Activated CD4-positive, alpha-beta memory T cell treated with anti-CD3 and anti-CD28 coated beads, Interleukin-2, amount 10 ng/mL, durations not matched to agents 7 days and 5 days (primary cell): ENCODE measurements at regions not wholly inside any gene's neighbourhood (a gene's known extent, or its start where the extent isn't known, plus 50 kb on each side); places are given as distances from the start of the nearest gene placed in this dataset.

Experiments
- CTCF ChIA-PET: fragments of 350-600 bp; sonication (Branson Sonifier 250); formaldehyde crosslinking; loops from one replicate; lab custom pipeline; 2021; ENCODE audit warnings: antibody characterized with exemption, inconsistent platforms; lab: Charles Lee
- POLR2A ChIA-PET: fragments of 350-600 bp; sonication (Branson Sonifier 250); formaldehyde crosslinking; loops from one replicate; lab custom pipeline; 2021; ENCODE audit warnings: antibody characterized with exemption; lab: Charles Lee
- DNase-seq: peaks from one replicate; pipeline ENCODE4 v3.0.0-alpha.2; 2020
- H3K27ac Mint-ChIP-seq: one replicate; pipeline ENCODE4 v1.8.0; 2021; ENCODE audit warnings: mild to moderate bottlenecking, mixed read lengths
- H3K27me3 Mint-ChIP-seq: one replicate; pipeline ENCODE4 v1.8.0; 2021; ENCODE audit warnings: mixed read lengths
- H3K36me3 Mint-ChIP-seq: one replicate; pipeline ENCODE4 v1.8.0; 2021; ENCODE audit warnings: low read depth, mixed read lengths
- H3K4me1 Mint-ChIP-seq: one replicate; pipeline ENCODE4 v1.8.0; 2021; ENCODE audit warnings: mixed read lengths
- H3K4me3 Mint-ChIP-seq: one replicate; pipeline ENCODE4 v1.8.0; 2021; ENCODE audit warnings: mild to moderate bottlenecking, mixed read lengths
- H3K9me3 Mint-ChIP-seq: one replicate; pipeline ENCODE4 v1.8.0; 2021; ENCODE audit warnings: mixed read lengths

- H3K4me1 Mint-ChIP-seq: no peaks in the 10 kb centered on the region
- CTCF ChIA-PET: no interaction called here
- H3K4me3 Mint-ChIP-seq: no peak overlapping the region
- H3K36me3 Mint-ChIP-seq: no peaks in the 10 kb centered on the region
- POLR2A ChIA-PET: no interaction called here
- no peak overlapping the region for H3K27ac Mint-ChIP-seq
- DNase-seq: no peak
- H3K9me3 Mint-ChIP-seq: peaks cover 17% of the 10 kb centered on the region
- no peaks in the 10 kb centered on the region for H3K27me3 Mint-ChIP-seq
These were observed 92.0 kb downstream of the MYEOV start for GRCh38 chr11:69385832-69386427.

- Mint-ChIP-seq H3K9me3 (peaks cover 17% of the 10 kb centered on the region), H3K36me3 (no peaks in the 10 kb centered on the region), H3K27me3 (no peaks in the 10 kb centered on the region), H3K27ac (no peak overlapping the region), H3K4me1 (no peaks in the 10 kb centered on the region), H3K4me3 (no peak overlapping the region)
- CTCF ChIA-PET: no interaction called here
- POLR2A ChIA-PET: no interaction called here
- DNase-seq: no peak
These were observed 92.8 kb downstream of the MYEOV start for GRCh38 chr11:69386594-69387408.

GRCh38 chr11:69387409-69387885 lies 93.5 kb downstream of the MYEOV start:
- no peaks in the 10 kb centered on the region for H3K36me3 Mint-ChIP-seq
- no peak for DNase-seq
- no peaks in the 10 kb centered on the region for H3K4me1 Mint-ChIP-seq
- H3K27me3 Mint-ChIP-seq: no peaks in the 10 kb centered on the region
- no peak overlapping the region for H3K4me3 Mint-ChIP-seq
- no peak overlapping the region for H3K27ac Mint-ChIP-seq
- ChIA-PET POLR2A (no interaction called here), CTCF (no interaction called here)
- H3K9me3 Mint-ChIP-seq: peaks cover 17% of the 10 kb centered on the region

- Mint-ChIP-seq H3K27ac (no peak overlapping the region), H3K36me3 (no peaks in the 10 kb centered on the region), H3K4me1 (no peaks in the 10 kb centered on the region), H3K4me3 (no peak overlapping the region), H3K27me3 (no peaks in the 10 kb centered on the region), H3K9me3 (peaks cover 17% of the 10 kb centered on the region)
- POLR2A ChIA-PET: no interaction called here
- CTCF ChIA-PET: interaction anchor here (0.7 kb wide), 1 partner anchor 19 kb away, joined by 3 read pairs; no protein-coding TSS in a partner anchor
- no peak for DNase-seq
These were observed 93.3 kb upstream of the LINC01488 start for GRCh38 chr11:69388210-69388609.

GRCh38 chr11:69388661-69389060 lies 92.8 kb upstream of the LINC01488 start:
- Mint-ChIP-seq H3K27ac (no peak overlapping the region), H3K4me3 (no peak overlapping the region), H3K36me3 (no peaks in the 10 kb centered on the region), H3K9me3 (peaks cover 17% of the 10 kb centered on the region), H3K27me3 (no peaks in the 10 kb centered on the region), H3K4me1 (no peaks in the 10 kb centered on the region)
- ChIA-PET CTCF (interaction anchor here (0.7 kb wide), 1 partner anchor 19 kb away, joined by 3 read pairs; no protein-coding TSS in a partner anchor), POLR2A (no interaction called here)
- DNase-seq: no peak

- H3K27ac Mint-ChIP-seq: no peak overlapping the region
- POLR2A ChIA-PET: no interaction called here
- no peak for DNase-seq
- H3K4me1 Mint-ChIP-seq: no peaks in the 10 kb centered on the region
- no peak overlapping the region for H3K4me3 Mint-ChIP-seq
- H3K36me3 Mint-ChIP-seq: no peaks in the 10 kb centered on the region
- CTCF ChIA-PET: no interaction called here
- peaks cover 17% of the 10 kb centered on the region for H3K9me3 Mint-ChIP-seq
- H3K27me3 Mint-ChIP-seq: no peaks in the 10 kb centered on the region
These were observed 90.9 kb upstream of the LINC01488 start for GRCh38 chr11:69390561-69390960.

- no peaks in the 10 kb centered on the region for H3K4me1 Mint-ChIP-seq
- peaks cover 17% of the 10 kb centered on the region for H3K9me3 Mint-ChIP-seq
- DNase-seq: no peak
- H3K36me3 Mint-ChIP-seq: no peaks in the 10 kb centered on the region
- H3K4me3 Mint-ChIP-seq: no peak overlapping the region
- POLR2A ChIA-PET: no interaction called here
- H3K27ac Mint-ChIP-seq: no peak overlapping the region
- CTCF ChIA-PET: no interaction called here
- no peaks in the 10 kb centered on the region for H3K27me3 Mint-ChIP-seq
These were observed 90.0 kb upstream of the LINC01488 start for GRCh38 chr11:69391192-69392103.

GRCh38 chr11:69392104-69392653 lies 89.3 kb upstream of the LINC01488 start:
- CTCF ChIA-PET: no interaction called here
- Mint-ChIP-seq H3K4me1 (no peaks in the 10 kb centered on the region), H3K9me3 (peaks cover 17% of the 10 kb centered on the region), H3K27me3 (no peaks in the 10 kb centered on the region), H3K27ac (no peak overlapping the region), H3K4me3 (no peak overlapping the region), H3K36me3 (no peaks in the 10 kb centered on the region)
- DNase-seq: no peak
- POLR2A ChIA-PET: no interaction called here

GRCh38 chr11:69393178-69393832 lies 88.2 kb upstream of the LINC01488 start:
- Mint-ChIP-seq H3K9me3 (peaks cover 9% of the 10 kb centered on the region), H3K36me3 (no peaks in the 10 kb centered on the region), H3K4me1 (no peaks in the 10 kb centered on the region), H3K27ac (no peak overlapping the region), H3K27me3 (no peaks in the 10 kb centered on the region), H3K4me3 (no peak overlapping the region)
- no peak for DNase-seq
- POLR2A ChIA-PET: no interaction called here
- CTCF ChIA-PET: no interaction called here

- peaks cover 4% of the 10 kb centered on the region for H3K9me3 Mint-ChIP-seq
- H3K4me1 Mint-ChIP-seq: no peaks in the 10 kb centered on the region
- H3K4me3 Mint-ChIP-seq: no peak overlapping the region
- POLR2A ChIA-PET: no interaction called here
- no peaks in the 10 kb centered on the region for H3K27me3 Mint-ChIP-seq
- CTCF ChIA-PET: no interaction called here
- no peak for DNase-seq
- no peak overlapping the region for H3K27ac Mint-ChIP-seq
- H3K36me3 Mint-ChIP-seq: no peaks in the 10 kb centered on the region
These were observed 87.6 kb upstream of the LINC01488 start for GRCh38 chr11:69393865-69394233.

- no peak overlapping the region for H3K4me3 Mint-ChIP-seq
- no peak for DNase-seq
- no peaks in the 10 kb centered on the region for H3K27me3 Mint-ChIP-seq
- POLR2A ChIA-PET: no interaction called here
- H3K27ac Mint-ChIP-seq: no peak overlapping the region
- H3K4me1 Mint-ChIP-seq: no peaks in the 10 kb centered on the region
- no peaks in the 10 kb centered on the region for H3K36me3 Mint-ChIP-seq
- H3K9me3 Mint-ChIP-seq: no peaks in the 10 kb centered on the region
- CTCF ChIA-PET: no interaction called here
These were observed 87.1 kb upstream of the LINC01488 start for GRCh38 chr11:69394234-69394868.

- H3K4me3 Mint-ChIP-seq: no peak overlapping the region
- H3K27ac Mint-ChIP-seq: no peak overlapping the region
- no peaks in the 10 kb centered on the region for H3K4me1 Mint-ChIP-seq
- DNase-seq: no peak
- no peaks in the 10 kb centered on the region for H3K36me3 Mint-ChIP-seq
- no peaks in the 10 kb centered on the region for H3K27me3 Mint-ChIP-seq
- CTCF ChIA-PET: no interaction called here
- no peaks in the 10 kb centered on the region for H3K9me3 Mint-ChIP-seq
- POLR2A ChIA-PET: no interaction called here
These were observed 86.6 kb upstream of the LINC01488 start for GRCh38 chr11:69394869-69395246.
